TTC549 (cell line): ENCODE measurements at regions not wholly inside any gene's neighbourhood (a gene's known extent, or its start where the extent isn't known, plus 50 kb on each side); places are given as distances from the start of the nearest gene placed in this dataset.
"Not testable (repeated sequence)": the region's sequence is repeated elsewhere in the genome, so short reads cannot be mapped to it uniquely, and the experiment has no call there.

Experiments
- FAIRE-seq: peaks from 2 replicates; lab custom pipeline; 2012; peaks lifted over from hg19 to GRCh38; lab: Jason Lieb, UNC

DNA sequence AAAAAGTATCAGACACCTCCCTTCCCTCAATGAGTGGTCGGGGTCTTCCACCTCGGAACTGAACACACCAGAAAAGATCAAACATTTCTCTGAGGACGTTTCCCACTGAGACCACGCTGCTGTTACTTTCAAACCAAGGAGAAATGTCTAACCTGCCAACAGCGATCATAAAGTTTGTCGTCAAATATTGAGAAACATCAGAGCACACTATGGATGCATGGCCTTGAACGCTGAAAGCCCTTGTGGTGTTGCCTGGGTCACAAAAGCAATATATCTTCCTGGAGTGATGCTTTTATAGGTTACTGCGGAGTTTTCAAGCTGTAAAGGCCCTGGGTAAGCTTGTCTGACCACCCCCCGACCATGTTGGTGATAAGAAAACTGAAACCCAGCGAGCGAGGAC lies 70.2 kb upstream of the ID2 start:
- no peak for FAIRE-seq

DNA sequence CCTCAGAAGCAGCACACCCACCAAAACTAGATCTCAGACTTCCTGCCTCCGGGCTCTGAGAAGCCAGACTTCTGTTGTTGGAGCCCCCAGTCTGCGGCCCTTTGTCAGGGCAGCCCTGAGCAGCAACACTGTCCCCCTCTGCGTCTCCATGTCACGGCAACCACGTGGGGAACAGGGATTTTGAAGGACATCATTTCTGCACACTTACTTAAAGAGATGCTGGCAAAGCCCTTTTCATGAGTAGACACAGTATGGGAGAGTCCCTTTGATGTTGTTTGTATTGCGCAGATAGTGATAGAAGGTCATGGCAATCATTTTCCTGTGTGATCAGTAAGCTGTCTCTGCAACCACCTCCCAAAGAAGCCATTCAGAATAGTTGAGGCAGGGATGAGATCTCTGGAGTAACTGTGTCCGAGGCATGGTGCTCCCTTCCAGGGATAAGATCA lies 69.1 kb upstream of the ID2 start:
- FAIRE-seq = no peak

DNA sequence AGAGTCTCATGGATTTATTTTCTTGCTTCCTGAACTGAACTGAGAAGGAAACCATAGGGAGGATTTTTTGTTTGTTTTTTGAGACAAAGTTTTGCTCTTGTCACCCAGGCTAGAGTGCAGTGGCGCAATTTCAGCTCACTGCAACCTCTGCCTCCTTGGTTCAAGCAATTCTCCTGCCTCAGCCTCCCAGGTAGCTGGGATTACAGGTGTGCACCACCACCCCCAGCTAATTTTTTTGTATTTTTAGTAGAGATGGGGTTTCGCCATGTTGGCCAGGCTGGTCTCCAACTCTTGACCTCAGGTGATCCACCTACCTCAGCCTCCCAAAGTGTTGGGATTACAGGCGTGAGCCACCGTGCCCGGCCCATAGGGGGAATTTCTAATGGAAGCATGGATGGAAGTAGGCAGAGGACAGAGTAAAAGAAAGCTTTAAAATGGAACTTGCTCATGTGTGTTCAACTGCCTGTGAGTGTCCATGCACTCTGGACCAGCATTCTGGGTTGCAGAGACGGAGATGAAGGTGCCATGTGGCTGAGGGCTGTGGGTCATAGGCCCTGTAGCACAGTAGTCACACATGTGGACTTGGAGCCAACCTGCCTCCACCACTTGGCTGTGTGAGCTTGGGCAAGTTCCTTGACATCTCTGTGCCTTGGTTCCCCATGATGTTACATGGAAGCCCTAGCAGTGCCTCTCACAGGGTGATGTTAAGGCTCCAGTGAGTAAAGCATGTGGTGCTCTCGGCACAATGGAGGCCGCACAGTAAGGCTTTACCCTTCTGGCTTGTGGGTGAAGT lies 68.5 kb upstream of the ID2 start:
- FAIRE-seq = not testable (repeated sequence)

DNA sequence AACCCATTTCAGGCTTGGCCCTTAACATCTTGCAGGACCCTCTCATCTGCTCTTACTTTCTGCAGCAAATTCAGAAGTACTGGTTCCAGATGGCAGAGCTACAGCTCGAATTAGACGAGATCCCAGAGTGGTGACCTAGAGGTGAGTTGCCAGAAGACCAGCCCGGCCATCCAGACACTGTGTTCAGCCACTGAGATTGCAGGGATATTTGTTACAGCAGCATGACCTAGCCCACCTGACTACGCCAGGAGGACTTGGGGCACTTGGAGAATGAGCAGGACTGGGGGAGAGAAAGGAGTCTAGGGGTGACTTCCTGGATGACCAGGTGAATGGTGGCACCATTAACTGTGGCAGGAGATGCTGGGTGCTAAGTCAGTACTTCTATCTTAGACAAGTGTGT lies 67.2 kb upstream of the ID2 start:
- no peak for FAIRE-seq

DNA sequence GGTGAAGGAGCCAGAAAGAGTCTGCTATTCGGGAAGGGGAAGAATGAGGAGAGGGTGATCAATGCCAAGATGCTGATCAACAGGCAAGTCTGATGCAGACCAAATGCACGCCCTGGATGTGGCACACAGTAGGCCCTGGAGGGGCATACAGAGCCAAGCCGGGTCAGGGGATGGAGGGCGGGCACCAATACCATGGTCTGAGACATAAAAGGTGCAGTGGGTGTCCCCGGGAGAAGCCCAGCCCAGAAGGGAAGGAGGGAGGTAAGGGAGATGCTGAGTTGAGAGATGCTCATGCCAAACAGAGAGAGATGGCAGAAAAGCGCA lies 66.6 kb upstream of the ID2 start:
- no peak for FAIRE-seq

DNA sequence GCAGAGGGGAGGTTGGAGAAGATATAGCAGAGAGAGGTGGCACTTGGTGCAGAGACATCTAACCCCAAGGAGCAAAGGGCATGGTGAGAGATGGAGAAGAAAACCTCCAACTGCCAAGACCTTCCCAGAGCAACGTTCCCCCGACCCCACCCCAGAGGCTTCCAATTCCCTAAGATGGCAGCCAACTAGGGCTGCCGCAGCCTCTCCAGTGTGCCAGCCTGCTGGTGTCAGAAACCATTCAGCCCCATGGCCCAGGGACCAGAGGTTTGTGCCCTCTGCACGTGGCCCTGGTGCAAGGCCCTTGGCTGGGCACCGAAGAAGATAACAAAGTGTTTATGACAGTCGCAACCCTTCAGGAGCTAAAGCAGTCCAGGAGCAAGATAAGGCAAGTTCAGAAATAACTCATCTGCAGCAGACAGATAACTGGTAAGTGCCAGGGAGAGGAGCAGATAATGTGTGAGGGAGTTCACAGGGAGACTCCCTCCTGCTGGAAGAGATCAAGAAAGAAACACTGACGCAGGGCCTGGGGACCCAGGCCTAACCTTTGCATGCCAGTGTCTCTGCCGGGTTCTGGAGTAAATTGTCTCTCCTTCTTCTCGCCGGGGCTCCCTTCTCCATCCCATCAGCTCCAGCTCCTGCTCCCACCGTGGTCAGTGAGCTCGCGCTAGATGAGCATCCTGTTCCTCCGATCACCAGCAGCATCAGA lies 66.1 kb upstream of the ID2 start:
- no peak for FAIRE-seq

DNA sequence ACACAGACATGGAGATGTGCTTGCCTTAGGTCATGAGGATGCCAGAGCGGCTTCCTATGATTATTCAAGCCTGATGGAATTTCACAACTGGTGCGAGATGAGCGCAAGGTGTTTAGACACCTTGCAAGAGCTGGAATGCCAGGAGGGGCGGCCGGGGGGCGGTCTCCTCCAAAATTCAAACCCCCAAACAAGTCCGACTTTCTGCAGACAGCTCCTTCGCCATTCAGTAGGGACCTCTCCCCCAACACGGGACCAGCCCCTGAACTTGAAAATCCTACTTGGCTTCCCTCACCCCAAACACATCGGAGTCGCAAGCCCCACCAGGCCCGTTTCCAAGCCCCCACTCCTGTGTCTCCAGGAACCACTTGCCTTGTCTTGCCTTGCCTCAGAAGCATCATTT lies 64.8 kb upstream of the ID2 start:
- no peak for FAIRE-seq

DNA sequence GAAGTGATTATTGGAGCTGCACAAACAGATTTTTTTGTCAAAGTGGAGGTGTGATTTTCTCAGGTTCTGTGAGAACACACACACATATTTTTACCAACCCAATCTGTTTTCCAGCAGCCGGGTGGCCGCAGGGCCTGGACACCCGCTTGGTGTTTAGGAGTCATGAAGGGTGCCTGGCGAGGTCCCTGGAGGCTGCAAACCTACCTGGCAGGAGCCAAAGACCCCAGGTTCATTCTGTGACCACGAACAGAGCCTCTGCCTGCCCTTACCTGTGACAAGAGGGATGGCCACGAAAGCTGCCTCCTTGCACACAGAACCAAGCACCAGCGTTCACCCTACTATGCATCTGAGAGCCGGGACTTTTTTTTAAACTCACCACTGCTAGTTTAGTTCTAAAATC lies 64.3 kb upstream of the ID2 start:
- no peak for FAIRE-seq

DNA sequence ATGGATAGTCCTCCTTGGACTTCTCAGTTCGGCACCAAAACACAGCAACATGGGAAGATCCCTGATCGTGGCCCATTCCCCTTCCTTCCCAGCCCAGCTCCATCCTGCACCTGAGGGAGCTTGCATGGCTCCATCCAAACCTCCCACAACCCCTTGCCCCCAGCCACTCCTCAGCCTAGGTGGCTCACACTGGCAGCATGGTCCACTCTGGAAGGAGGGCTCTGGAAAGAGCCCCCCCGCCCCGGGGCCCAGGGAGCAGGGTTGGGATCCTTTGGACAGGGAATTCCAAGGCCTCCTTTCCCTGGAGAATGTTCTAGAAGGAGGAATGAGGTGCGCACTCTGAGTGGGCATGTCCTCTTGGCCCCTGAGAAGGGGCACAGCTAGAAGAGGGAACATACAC lies 62.8 kb upstream of the ID2 start:
- FAIRE-seq = no peak

DNA sequence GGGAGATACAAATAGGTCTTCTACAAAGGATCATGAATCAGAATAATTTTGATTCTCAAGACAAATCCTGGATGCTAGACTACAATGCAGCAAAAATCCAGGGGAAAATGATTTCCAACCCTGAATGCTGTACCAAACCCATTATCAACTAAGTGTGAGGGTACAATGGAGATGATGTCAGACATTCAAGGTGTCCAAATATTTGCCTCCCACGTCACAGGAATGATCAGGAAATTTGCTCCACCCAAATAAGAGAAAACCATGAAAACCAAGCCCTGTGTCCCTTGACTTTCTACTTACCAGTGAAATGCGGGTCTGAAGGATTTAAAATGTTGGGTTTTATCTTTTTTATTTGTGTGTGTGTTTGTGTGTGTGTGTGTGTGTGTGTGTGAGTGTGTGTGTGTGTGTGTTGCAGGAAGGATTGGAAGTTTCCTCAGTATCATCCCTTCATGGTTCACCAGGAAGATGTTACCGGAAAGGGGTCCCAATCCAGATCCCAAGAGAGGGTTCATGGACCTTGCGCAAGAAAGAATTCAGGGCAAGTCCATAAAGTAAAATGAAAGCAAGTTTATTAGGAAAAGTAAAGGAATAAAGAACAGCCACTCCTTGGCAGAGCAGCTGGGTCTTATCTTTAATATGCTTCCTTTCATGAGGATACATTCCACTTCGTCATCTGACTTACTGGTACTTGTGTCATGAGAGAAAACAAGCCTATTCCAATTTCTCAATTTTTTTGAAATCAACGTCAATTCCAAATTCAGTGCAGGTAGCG lies 61.1 kb upstream of the ID2 start:
- FAIRE-seq = no peak

DNA sequence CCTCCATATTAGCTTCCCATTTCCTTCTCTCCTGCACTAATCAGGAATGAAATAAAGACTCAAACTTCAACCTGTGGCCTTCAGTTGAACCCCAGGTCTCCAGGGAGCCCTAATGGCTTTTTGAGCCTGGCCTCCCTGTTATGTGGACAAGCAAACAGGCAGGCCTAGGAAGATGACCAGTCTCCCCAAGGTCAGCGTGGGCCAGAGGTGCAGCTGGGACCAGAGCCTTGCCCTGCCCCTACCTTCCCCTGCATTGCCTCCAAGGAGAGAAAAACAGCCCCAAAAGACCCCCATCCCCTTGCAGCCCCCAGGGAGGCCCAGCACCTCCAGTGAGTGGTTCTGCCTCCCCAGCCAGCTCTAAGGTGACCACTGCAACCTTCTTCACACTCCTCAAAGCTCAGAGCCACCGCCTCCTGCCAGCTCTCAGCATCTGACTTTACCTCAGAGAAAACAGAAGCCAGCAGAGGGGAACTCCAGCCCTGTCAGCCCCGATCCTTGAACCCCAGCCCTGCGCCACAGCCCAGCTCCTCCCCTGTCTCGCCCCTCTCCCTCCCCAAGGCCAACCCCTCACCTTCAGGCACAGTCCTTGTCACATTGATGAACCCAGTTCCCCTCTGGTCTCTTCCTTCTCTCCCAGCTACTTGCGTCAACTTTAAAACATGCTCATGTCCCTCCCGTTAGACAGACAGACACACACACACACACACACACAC lies 59.5 kb upstream of the ID2 start:
- no peak for FAIRE-seq

DNA sequence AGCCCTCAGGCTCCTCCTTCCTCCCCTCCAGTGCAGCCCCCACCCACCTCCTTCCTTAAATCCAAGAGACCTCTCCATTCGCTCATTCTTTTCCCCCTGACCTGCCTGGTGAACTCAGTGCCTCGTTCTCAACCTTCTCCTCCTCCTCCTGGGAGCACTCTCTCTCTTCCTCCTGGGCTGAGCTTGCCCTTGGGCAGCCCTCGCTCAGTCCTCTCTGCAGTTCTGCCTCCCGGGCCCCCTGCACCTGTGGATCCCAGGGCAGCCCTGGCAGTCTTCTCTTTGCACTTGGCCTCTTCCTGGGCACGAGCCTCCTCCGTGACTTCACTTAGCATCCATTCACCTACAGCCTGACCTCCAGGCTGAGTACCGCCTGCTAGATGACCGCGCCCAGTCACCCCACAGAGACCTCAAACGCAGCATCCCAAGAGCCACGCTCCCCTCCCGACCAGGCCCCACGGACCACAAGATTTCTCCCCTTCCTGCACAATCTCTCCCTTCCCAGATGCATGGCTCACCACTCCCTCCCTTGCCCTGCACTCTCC lies 58.9 kb upstream of the ID2 start:
- no peak for FAIRE-seq

DNA sequence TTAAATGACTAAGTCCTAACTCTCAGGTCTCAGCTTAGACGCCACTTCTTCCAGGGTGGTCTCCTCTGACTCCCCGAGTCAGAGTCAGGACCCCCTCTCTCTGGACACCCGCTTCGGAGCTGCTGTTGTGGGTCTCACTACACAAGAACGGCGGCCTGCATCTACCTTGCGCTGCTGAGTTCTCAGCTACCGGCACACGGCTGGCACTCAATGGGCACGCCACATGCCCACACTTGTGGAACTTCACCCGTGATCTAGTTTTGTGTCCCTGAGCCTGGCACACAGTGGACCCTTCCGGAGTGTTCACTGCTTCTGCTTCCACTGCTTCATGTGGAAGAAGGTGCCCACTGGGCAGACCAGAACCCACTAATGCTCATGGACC lies 58.3 kb upstream of the ID2 start:
- FAIRE-seq = no peak

DNA sequence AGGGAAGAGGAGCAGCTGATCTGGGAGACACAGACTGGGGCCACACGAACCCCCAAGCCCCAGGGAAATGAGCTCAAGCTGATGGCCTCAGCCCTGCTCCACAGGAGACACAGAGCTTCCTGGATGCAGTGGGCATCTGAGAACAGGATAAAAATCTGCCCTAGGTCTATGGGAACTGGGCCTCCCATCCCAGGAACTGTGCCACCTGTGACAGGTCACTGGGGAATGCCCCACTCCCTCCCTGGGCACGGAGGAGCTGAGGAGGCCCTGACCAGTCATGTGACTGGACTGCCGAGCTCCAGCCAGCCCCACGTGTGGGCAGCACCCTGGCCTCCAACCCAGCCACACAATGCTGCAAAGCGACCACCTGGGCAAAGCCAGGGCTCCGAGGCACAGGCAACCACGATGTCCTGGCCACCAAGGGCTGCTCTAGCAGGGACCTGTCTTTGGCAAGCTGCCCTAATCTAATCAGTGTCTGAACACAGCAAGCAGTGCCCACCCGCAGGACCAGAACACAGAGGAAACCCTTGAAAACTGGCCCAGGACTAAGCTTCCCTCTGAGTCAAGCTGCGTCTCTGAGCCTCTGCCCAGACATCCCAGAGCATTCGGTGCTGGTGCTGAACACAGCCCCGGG lies 57.8 kb upstream of the ID2 start:
- no peak for FAIRE-seq

DNA sequence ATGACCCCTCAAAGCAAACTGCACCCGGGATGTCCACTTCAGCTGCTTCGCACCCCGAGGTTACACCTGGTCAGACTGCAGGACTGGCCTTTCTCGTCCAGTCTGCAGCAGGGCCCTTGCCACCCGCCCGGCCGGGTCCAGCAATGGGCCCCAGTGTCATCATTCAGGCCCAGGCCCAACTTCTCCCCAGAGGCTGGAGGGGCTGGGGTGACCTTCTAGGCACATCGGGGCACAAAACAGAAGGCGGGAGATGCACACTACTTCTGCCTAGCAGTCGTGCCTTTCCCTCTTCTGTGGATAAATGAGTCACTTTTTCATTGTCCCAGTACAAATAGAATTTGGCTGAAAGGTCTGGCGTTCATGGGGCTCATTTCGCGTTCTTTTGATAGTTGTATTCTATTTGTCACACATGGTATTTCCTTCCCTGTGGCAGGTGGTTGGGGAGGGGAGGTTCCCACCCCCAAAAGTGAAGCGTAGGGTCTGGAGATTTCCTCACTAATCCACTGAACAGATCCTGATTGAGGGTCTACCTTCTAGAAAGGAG lies 56.9 kb upstream of the ID2 start:
- FAIRE-seq = no peak

DNA sequence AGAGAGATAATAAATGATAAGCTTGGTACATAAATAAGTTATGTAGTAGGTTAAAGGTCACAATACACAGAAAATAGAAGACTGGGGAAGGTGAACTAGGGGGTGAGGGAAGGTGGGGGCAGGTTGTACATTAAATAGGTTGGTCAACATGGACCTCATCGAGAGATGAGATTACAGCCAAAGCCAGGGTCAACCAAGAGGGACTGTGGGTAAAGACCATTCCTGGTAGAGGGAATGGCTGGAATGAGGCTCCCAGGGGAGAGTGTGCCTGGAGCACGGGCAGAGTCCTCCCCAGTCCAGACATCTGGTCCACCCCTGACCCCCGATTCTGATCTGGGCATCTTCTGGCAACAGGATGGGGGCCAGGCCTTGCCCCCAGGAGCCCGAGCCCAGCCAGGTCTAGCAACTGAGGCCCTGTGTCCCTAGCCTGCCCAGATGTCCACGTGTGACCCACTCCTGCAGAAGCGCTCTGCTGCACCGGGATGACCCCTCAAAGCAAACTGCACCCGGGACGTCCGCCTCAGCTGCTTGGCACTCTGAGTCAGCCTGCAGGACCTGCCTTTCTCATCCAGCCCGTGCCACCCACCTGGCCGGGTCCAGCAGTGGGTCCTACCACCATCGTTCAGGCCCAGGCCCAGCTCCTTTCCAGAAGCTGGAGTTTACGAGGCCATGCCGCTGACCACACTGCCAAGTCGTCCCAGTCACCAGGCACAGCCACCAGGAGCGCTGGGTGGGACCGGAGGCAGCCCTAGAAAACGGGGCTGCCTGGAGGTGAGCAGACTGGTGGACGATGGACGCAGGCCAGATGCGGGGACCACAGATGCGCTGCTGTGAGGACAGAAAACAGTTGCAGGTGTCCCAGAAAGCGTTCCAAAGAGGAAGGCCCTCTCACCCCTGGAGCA lies 56.2 kb upstream of the ID2 start:
- FAIRE-seq = no peak

DNA sequence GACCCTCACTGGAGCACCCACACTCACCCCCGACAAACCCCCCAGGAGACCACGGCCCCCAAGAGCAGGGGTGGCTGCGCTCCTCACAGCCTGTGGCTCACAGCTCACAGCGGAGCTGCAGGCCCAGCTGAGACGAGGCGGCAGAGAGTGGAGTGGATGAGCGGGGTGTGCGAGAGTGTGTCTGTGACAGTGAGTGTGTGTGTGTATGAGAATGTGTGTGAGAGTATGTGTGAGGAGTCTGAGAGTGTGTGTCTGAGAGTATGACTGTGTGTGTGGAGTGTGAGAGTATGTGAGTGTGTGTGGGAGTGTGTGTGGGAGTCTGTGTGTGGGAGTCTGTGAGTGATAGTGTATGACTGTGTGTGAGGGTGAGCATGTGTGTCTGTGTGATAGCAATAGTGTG lies 55.3 kb upstream of the ID2 start:
- no peak for FAIRE-seq

DNA sequence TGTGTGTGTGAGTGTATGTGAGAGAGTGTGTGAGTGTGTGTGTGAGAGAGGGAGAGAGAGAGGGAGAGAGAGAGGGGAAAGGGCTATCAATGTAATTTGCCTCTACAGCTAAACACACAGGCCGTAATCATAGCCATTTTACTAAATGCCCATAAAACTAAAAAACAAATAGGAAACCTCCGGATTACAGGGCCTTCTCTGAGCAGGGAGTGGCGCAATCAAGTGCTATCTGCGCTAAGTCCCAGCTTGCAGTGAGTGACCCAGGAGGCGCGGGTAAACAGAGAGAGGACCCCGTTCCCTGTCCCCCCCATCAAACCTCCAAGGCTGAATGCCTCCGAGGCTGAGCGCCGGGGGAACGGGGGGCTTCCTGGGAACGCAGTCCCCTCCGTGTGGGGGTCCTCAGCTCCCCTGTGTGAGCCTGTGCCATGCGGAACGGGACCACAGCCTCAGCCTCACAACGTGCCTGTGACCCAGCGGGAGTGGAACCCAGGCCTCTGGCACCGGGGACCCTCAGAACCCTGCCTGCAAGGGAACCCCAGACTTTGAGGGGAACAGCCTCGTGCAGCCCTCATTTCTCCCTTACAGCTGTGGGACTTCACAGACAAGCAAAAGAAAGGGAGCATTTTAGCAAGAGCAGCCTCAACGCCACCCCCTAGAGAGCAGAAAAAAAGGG lies 54.7 kb upstream of the ID2 start:
- FAIRE-seq = no peak

DNA sequence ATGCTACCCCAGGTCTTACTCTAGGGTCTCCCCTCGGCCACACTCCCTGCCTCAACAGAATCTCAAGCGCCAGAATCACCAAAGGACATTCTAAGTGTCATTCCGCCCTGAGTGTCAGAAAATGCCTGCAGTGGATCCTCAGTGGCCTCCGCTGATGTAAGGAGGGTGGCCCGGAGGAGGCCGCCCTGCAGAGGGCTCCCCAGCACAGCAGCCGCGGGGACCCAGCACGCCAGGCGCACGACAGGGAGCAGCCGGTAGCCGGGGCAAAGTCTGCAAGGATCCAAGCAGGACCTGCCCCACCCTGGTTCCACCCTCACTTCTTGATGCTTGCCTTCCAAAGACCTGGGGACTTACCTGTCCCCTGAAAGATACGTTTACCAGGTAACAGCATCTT lies 54.2 kb upstream of the ID2 start:
- FAIRE-seq = no peak
